ENCODE measurements at regions not wholly inside any gene's neighbourhood (a gene's known extent, or its start where the extent isn't known, plus 50 kb on each side); places are given as distances from the start of the nearest gene placed in this dataset.
A peak's percentile ranks its signal among the peaks of the same experiment; 100 is the strongest.

DNA sequence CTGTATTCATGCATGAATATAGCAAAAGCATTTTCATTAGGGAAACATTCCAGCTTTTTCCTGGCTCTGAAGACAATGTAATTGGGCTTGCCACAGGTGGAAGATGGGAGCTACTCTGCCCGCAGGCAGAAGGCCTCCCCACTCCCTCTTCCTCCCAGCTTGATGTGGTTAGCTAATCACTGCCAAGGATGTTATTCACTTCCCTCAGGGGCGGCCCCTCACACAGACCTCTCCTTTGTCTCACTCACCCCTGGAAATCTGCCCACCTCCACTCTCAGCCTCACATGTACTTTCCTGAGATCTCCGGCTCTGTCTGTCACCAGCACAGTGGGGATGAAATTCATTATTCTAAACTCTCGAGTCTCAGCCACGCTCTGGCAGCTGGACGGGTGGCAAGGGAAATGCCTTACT lies 100.7 kb downstream of the ANKRD60 start:
- TF ChIP-seq, protein P1, sequence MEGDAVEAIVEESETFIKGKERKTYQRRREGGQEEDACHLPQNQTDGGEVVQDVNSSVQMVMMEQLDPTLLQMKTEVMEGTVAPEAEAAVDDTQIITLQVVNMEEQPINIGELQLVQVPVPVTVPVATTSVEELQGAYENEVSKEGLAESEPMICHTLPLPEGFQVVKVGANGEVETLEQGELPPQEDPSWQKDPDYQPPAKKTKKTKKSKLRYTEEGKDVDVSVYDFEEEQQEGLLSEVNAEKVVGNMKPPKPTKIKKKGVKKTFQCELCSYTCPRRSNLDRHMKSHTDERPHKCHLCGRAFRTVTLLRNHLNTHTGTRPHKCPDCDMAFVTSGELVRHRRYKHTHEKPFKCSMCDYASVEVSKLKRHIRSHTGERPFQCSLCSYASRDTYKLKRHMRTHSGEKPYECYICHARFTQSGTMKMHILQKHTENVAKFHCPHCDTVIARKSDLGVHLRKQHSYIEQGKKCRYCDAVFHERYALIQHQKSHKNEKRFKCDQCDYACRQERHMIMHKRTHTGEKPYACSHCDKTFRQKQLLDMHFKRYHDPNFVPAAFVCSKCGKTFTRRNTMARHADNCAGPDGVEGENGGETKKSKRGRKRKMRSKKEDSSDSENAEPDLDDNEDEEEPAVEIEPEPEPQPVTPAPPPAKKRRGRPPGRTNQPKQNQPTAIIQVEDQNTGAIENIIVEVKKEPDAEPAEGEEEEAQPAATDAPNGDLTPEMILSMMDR (IDR thresholded peaks at IDR 0.05): no peak
- TF ChIP-seq POLR2A (IDR thresholded peaks at IDR 0.05) (no peak), POLR2AphosphoS5 (IDR thresholded peaks at IDR 0.05) (peak; percentile 23 to 67 (median 50))

All from breast epithelium (tissue), 3 donors.